Activated CD8-positive, alpha-beta T cell treated with anti-CD3 and anti-CD28 coated beads for 36 hours (primary cell): ENCODE measurements at regions not wholly inside any gene's neighbourhood (a gene's known extent, or its start where the extent isn't known, plus 50 kb on each side); places are given as distances from the start of the nearest gene placed in this dataset.

Source experiments
- ATAC-seq: fragments of 200-7000 bp; cut with Tn5 transposase; one replicate; pipeline ENCODE4 v1.10.0; 2021; ENCODE audit warnings: mild to moderate bottlenecking, moderate library complexity
- CTCF ChIA-PET: fragments of 350-600 bp; sonication (Branson Sonifier 250); formaldehyde crosslinking; loops from one replicate; lab custom pipeline; 2021; ENCODE audit warnings: antibody characterized with exemption; lab: Charles Lee
- POLR2A ChIA-PET: fragments of 350-600 bp; sonication (Branson Sonifier 250); formaldehyde crosslinking; loops from one replicate; lab custom pipeline; 2021; ENCODE audit warnings: antibody characterized with exemption; lab: Charles Lee
- DNase-seq: peaks from one replicate; pipeline ENCODE4 v3.0.0-alpha.2; 2020
- H3K27ac Mint-ChIP-seq: one replicate; pipeline ENCODE4 v1.8.0; 2021; ENCODE audit warnings: mild to moderate bottlenecking, mixed read lengths
- H3K27me3 Mint-ChIP-seq: one replicate; pipeline ENCODE4 v1.8.0; 2021; ENCODE audit warnings: mixed read lengths
- H3K36me3 Mint-ChIP-seq: one replicate; pipeline ENCODE4 v1.8.0; 2021; ENCODE audit warnings: low read depth, mixed read lengths
- H3K4me1 Mint-ChIP-seq: one replicate; pipeline ENCODE4 v1.8.0; 2021; ENCODE audit warnings: low read depth, mixed read lengths
- H3K4me3 Mint-ChIP-seq: one replicate; pipeline ENCODE4 v1.8.0; 2021; ENCODE audit warnings: mild to moderate bottlenecking, moderate library complexity, mixed read lengths
- H3K9me3 Mint-ChIP-seq: one replicate; pipeline ENCODE4 v1.8.0; 2021; ENCODE audit warnings: mixed read lengths
- CTCF ChIP-seq: fragments of 200-600 bp; IDR thresholded peaks from one replicate; pipeline ENCODE4 v1.8.0; 2022; ENCODE audit warnings: antibody characterized with exemption, mild to moderate bottlenecking
- intact Hi-C: fragments of 100-400 bp; cut with micrococcal nuclease; formaldehyde crosslinking; loops from one replicate; pipeline ENCODE4 v1.10.0; 2022

- Mint-ChIP-seq H3K4me1 (no peaks in the 10 kb centered on the region), H3K27ac (no peak overlapping the region), H3K36me3 (no peaks in the 10 kb centered on the region), H3K27me3 (no peaks in the 10 kb centered on the region), H3K9me3 (no peaks in the 10 kb centered on the region), H3K4me3 (no peak overlapping the region)
- intact Hi-C loops = no loop called here
- ATAC-seq (no peak), DNase-seq (no peak)
- POLR2A ChIA-PET = no interaction called here
- CTCF ChIA-PET = no interaction called here
- no peak for TF ChIP-seq CTCF
Observed at GRCh38 chr14:53628261-53628660, 328.4 kb downstream of the BMP4 start.

DNA sequence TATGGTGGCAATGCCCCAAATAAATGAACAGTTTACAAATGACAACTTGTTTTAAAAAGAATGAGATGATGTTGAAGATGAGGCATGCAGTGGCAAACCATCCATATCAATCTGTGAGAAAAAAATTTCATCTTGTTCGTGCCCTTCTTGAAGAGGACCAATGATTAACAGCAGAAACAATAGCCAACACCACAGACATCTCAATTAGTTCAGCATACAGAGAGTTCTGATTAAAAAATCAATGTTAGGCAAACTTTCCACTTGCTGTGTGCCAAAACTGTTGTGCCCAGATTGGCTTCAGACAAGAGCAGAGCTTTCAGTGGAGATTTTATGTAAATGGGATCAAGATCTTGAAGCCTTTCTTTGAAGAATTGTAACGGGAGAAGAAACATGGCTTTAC, 329.9 kb downstream of the BMP4 start:
- H3K27me3 Mint-ChIP-seq = no peaks in the 10 kb centered on the region
- no peak for DNase-seq
- H3K9me3 Mint-ChIP-seq = no peaks in the 10 kb centered on the region
- ATAC-seq = no peak
- ChIA-PET CTCF (no interaction called here), POLR2A (no interaction called here)
- H3K27ac Mint-ChIP-seq = no peak overlapping the region
- TF ChIP-seq CTCF = no peak
- no peaks in the 10 kb centered on the region for H3K36me3 Mint-ChIP-seq
- intact Hi-C loops = no loop called here
- H3K4me3 Mint-ChIP-seq = no peak overlapping the region
- no peaks in the 10 kb centered on the region for H3K4me1 Mint-ChIP-seq

DNA sequence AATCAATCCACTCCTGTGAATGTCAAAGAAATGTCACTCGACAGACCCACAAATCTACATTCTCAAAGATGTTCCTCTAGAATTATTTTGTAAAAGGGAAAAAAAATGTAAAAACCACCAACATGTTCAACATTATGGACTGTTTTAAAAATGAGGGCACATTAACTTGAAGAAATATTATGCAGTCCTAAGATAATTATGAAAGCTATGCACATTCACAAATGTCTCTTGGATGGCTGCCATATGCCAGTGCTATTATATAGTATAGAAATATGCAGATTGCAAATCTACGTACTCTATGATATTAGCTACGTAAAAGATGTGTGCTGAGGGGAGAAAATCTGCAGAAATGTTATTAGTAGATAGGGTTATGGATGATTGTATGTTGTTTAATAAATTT, 334.2 kb downstream of the BMP4 start:
- no peak overlapping the region for H3K4me3 Mint-ChIP-seq
- H3K9me3 Mint-ChIP-seq = no peaks in the 10 kb centered on the region
- DNase-seq (no peak), ATAC-seq (no peak)
- no peaks in the 10 kb centered on the region for H3K4me1 Mint-ChIP-seq
- H3K27ac Mint-ChIP-seq = no peak overlapping the region
- no peak for TF ChIP-seq CTCF
- H3K36me3 Mint-ChIP-seq = no peaks in the 10 kb centered on the region
- CTCF ChIA-PET = no interaction called here
- POLR2A ChIA-PET = no interaction called here
- intact Hi-C loops = no loop called here
- no peaks in the 10 kb centered on the region for H3K27me3 Mint-ChIP-seq

GRCh38 chr14:53621921-53622320, 334.7 kb downstream of the BMP4 start:
- CTCF ChIA-PET = no interaction called here
- no peaks in the 10 kb centered on the region for H3K27me3 Mint-ChIP-seq
- H3K27ac Mint-ChIP-seq = no peak overlapping the region
- ATAC-seq = no peak
- no peak for TF ChIP-seq CTCF
- no peaks in the 10 kb centered on the region for H3K4me1 Mint-ChIP-seq
- DNase-seq = no peak
- POLR2A ChIA-PET = no interaction called here
- H3K9me3 Mint-ChIP-seq = no peaks in the 10 kb centered on the region
- intact Hi-C loops = no loop called here
- no peaks in the 10 kb centered on the region for H3K36me3 Mint-ChIP-seq
- no peak overlapping the region for H3K4me3 Mint-ChIP-seq

DNA sequence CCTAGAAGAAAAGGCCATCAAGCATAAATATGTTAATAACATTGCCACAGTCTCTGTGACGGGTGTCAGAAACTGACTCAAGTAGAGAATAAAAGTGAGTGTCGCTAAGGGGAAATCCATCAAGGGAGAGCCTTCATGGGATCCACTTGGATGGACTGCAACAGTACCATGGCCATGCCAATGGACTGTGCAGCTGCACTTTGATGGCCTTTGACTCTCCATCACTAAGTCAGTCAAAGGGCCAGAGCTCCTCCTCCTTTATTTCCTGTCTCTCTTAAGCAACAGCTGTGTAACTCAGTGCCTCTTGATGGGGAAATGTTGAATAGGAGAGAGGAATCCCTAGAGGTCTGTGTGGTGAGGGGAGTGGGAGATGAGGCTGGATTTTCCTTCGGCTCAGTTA, 335.2 kb downstream of the BMP4 start:
- no peak for TF ChIP-seq CTCF

More for the DNA sequence above, 335.2 kb downstream of the BMP4 start:
- Mint-ChIP-seq H3K4me1 (no peaks in the 10 kb centered on the region), H3K27me3 (no peaks in the 10 kb centered on the region), H3K36me3 (no peaks in the 10 kb centered on the region), H3K9me3 (no peaks in the 10 kb centered on the region), H3K27ac (no peak overlapping the region), H3K4me3 (no peak overlapping the region)
- intact Hi-C loops = no loop called here
- ChIA-PET POLR2A (no interaction called here), CTCF (no interaction called here)
- ATAC-seq = no peak
- no peak for DNase-seq
